ENCODE measurements at regions not wholly inside any gene's neighbourhood (a gene's known extent, or its start where the extent isn't known, plus 50 kb on each side); places are given as distances from the start of the nearest gene placed in this dataset.
A peak's percentile ranks its signal among the peaks of the same experiment; 100 is the strongest.

- no peak for DNase-seq
Observed at GRCh38 chr10:113364227-113364626, 188.6 kb upstream of the HABP2 start.

DNA sequence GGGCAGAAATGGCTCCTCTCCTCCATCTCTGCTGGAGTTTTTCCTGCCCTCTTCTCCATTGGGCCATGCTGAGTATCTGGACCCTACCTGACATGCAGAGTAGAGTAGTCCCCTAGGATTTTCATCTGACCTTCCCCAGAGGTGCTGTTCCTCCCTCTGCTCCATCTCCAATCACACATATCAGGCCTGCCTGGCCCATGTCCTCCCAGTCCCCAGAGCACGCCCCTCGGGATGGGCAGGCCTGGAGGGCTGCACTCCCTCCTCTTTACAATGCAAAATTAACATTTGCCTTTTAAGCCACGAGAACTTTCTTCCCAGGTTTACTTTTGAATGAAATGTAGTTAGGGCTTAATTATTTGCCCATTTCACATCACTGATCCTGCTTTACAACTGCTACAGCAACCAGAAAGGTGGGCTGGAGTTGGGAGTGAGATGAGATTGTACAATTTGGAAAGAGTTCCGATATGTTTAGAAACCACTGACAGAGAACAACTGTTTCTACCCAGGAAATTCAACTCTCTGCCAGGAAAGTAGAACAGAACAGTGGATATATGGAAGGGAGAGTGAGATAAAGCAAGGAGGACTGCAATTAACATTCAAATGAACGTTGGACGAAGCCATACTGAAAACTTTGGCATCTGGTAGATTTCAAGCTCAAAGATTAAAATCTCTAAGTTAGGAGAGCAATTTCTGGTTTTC is 184.0 kb upstream of the HABP2 start:
- no peak for DNase-seq

DNA sequence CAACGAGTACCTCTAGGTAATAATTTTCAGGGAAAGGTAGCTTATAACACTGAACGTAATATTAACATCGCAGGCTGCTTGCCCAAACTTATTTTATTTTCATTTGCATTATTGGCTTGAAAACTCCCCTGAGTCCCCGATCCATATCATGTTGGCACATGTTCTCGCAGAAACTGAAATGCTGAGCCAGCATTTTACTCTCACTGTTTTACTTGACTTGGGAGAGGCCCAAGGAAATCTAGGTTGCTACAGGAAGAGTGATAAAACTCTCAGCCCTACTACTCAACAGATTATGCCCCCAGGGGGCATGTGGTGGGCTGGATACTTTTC is 183.5 kb upstream of the HABP2 start:
- DNase-seq = peak; percentile 41

GRCh38 chr10:113376428-113376827 is 176.4 kb upstream of the HABP2 start:
- DNase-seq = no peak

- DNase-seq = no peak
Observed at GRCh38 chr10:113379091-113379490, 173.8 kb upstream of the HABP2 start.

DNA sequence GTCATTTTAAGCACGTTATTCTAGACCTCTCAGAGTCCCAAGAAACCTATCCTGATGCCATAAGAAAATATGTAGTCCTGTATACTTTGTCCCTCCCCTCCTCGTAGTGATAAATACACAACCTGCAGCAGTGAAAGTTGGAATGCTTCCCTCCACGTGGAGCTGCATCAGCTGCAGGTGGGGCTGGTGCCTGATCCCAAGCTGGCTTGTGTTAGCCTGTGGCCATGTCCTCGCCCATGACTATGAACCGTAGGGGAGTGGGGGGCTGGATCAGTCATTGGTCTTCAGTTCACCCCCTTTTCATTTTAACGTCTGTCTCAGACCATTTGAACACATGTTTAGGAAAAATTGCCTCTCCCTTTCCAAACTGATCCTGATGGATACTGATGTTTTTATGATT is 171.4 kb upstream of the HABP2 start:
- DNase-seq = no peak

DNA sequence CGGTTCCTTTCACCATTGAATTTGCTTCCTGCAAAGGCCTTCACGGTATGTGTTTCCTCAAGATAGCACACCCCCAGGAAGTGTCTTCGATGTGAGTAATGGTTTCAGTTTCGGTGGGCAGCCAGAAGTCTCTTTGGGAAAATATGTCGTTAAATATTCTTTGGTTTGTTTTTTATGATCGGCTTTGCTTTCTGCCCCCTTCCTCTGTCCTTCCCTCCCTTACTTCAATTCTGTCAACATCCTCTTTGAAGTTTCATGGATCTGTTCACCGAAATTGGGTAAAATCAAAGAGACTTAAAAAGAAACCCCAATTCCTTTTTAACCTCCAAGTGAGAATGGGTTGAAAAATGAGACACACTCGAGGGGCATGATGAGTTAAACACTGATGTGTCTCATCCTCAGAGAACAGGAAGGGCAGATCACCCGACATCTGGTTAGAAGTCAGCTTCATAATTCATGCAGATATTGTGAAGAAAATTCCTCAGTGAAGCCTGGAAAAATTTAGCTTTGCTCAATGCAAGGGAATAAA is 170.8 kb upstream of the HABP2 start:
- DNase-seq = peak; percentile 96

- DNase-seq = peak; percentile 73
Observed at GRCh38 chr10:113382691-113383090, 170.2 kb upstream of the HABP2 start.

- DNase-seq = peak; percentile 45
Observed at GRCh38 chr10:113384181-113384580, 168.7 kb upstream of the HABP2 start.

GRCh38 chr10:113385021-113385999 is 167.5 kb upstream of the HABP2 start:
- peak; percentile 97 for DNase-seq

- DNase-seq = peak; percentile 54
Observed at GRCh38 chr10:113386005-113386404, 166.8 kb upstream of the HABP2 start.

DNA sequence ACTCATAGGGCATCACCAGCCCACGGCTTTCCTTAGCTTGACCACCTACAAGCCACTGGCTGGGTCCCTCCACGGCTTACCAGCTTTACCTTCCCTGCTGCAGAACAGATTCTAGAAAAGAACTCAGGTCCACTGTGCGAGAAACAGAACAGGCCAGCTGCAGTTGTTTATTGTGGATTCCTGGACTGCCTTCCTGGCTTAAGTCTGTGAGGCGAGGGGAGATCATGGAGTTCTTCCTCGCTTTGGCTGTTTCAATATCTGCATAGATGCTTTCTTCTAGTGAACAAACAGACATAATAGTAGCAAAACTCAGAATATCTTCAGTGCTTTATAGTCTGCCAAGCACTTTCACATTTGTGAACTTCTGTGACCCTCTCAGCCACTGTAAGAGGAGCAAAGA is 162.9 kb upstream of the HABP2 start:
- no peak for DNase-seq

GRCh38 chr10:113390896-113391295 is 162.0 kb upstream of the HABP2 start:
- no peak for DNase-seq

- no peak for DNase-seq
Observed at GRCh38 chr10:113397047-113397446, 155.8 kb upstream of the HABP2 start.

DNA sequence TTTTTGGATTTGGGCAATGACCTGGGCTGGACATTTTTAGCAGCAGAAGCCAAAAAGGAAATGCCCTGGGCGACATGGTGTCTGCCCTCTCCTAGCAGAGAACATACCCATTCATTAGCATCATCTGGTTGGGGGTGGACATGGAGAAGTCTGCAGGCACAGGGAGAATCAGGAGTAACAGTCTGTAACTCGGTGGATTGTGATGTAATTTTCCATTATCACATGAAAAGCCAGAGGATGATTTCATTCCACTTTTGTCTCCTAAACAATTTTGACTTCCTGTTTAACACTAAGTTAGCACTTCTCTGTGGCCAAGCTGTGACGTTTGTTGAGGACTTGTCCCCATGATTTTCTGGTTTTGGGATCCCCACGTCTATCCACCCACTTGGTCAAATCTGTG is 153.8 kb upstream of the HABP2 start:
- DNase-seq = peak; percentile 23

DNA sequence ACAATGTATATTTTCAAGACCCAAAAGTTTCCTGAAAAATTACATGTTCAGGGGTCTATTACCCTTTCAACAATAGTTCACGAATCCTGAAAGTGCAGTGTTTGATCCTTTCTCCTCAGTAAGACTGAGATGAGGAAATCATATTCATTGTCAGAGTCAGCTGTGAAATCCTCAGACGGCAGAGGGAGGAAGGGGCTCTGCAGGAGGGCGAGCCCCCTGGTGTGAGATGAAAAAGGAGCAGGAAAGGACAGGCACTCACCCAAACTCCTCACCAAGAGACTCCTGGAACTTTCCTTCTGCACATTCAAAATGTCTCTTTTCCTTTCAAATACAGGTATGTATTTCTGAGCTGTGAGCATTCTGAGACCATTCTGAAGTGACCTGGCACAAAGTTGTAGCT is 150.3 kb upstream of the HABP2 start:
- no peak for DNase-seq

- DNase-seq = no peak
Observed at GRCh38 chr10:113407218-113407617, 145.6 kb upstream of the HABP2 start.

DNA sequence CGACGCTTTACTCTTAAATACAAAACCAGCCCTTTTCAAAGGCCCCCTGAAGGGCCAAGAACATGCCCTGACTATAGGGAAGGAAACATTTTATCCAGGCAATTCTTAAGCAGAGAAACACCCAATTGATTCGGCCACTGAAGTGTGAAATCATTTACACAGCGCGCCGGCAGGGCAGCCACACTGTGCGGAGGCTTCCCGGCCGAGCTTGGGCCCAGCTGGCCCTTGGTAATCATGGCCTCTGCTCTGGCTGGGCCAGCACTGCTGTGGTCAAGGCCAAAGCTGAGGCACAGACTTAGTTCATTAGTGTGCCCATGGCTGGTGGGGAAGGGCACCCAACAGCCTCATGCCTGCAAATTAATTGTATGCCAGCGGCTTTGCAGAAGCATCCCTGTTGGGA is 143.7 kb upstream of the HABP2 start:
- no peak for DNase-seq

GRCh38 chr10:113410618-113411017 is 142.2 kb upstream of the HABP2 start:
- no peak for DNase-seq

- no peak for DNase-seq
Observed at GRCh38 chr10:113411456-113411855, 141.4 kb upstream of the HABP2 start.

GRCh38 chr10:113412161-113412560 is 140.7 kb upstream of the HABP2 start:
- no peak for DNase-seq

DNA sequence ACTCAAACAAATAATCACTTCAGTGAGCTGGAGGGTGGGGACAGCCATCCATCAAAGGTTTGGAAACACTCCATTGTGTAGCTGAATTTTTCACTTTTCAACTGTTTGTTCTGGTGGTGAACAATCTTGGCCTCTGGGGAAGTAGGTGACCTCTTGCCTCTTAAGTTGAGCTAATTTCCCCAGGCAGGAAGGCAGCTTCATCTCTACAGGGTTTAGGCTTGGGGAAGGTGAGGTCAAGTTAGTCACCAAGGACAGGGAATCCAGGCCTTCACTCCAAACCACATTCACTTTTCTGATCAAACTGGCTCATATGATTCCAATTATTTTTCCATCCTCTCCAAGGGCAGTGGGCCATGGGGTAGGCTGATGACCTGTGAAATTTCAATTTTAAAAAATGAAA is 138.3 kb upstream of the HABP2 start:
- no peak for DNase-seq

GRCh38 chr10:113415246-113415645 is 137.6 kb upstream of the HABP2 start:
- no peak for DNase-seq
